Middle frontal gyrus (tissue), 1 donor: ENCODE measurements at regions not wholly inside any gene's neighbourhood (a gene's known extent, or its start where the extent isn't known, plus 50 kb on each side); places are given as distances from the start of the nearest gene placed in this dataset.

Source experiments
- DNase-seq: peaks from one replicate; pipeline ENCODE4 v3.0.0-alpha.2; 2015; ENCODE audit warnings: low spot score; ENCODE audit errors: extremely low spot score

- DNase-seq: no peak
Measured at GRCh38 chr6:160899671-160900430, 91.7 kb upstream of the MAP3K4 start.

GRCh38 chr6:160911949-160912348 is 79.6 kb upstream of the MAP3K4 start:
- no peak for DNase-seq

GRCh38 chr6:160912411-160912810 is 79.2 kb upstream of the MAP3K4 start:
- no peak for DNase-seq

- DNase-seq: no peak
Measured at GRCh38 chr6:160917572-160917971, 74.0 kb upstream of the MAP3K4 start.

- no peak for DNase-seq
Measured at GRCh38 chr6:160919723-160920440, 71.7 kb upstream of the MAP3K4 start.

GRCh38 chr6:160921095-160921494 is 70.5 kb upstream of the MAP3K4 start:
- DNase-seq: no peak

- DNase-seq: no peak
Measured at GRCh38 chr6:160926281-160927276, 65.0 kb upstream of the MAP3K4 start.

GRCh38 chr6:160927416-160927815 is 64.2 kb upstream of the MAP3K4 start:
- no peak for DNase-seq

GRCh38 chr6:160929361-160929760 is 62.2 kb upstream of the MAP3K4 start:
- DNase-seq: no peak

- no peak for DNase-seq
Measured at GRCh38 chr6:160929831-160930230, 61.7 kb upstream of the MAP3K4 start.

GRCh38 chr6:160930547-160931377 is 60.8 kb upstream of the MAP3K4 start:
- peak; percentile 66 for DNase-seq

- DNase-seq: no peak
Measured at GRCh38 chr6:160931378-160932310, 59.9 kb upstream of the MAP3K4 start.

GRCh38 chr6:160933256-160933655 is 58.3 kb upstream of the MAP3K4 start:
- DNase-seq: no peak

- DNase-seq: no peak
Measured at GRCh38 chr6:160934157-160934556, 57.4 kb upstream of the MAP3K4 start.

- no peak for DNase-seq
Measured at GRCh38 chr6:160940197-160940596, 51.4 kb upstream of the MAP3K4 start.
